Fibroblast of pulmonary artery (primary cell): ENCODE measurements at regions not wholly inside any gene's neighbourhood (a gene's known extent, or its start where the extent isn't known, plus 50 kb on each side); places are given as distances from the start of the nearest gene placed in this dataset.

ENCODE experiments used
- DNase-seq: peaks from one replicate; pipeline ENCODE4 v3.0.0-alpha.2; 2010; ENCODE audit warnings: low read depth
- H3K4me3 ChIP-seq: replicated peaks from 2 replicates; pipeline ENCODE4 v1.5.1; 2011; ENCODE audit warnings: low read depth, mild to moderate bottlenecking, control low read depth, low read length, moderate library complexity
- TF ChIP-seq, protein P1 (sequence below): IDR thresholded peaks from 2 replicates; pipeline ENCODE4 v1.5.1; 2011; ENCODE audit warnings: mild to moderate bottlenecking, control low read depth, low read length, inconsistent platforms; ENCODE audit errors: missing control alignments

DNA sequence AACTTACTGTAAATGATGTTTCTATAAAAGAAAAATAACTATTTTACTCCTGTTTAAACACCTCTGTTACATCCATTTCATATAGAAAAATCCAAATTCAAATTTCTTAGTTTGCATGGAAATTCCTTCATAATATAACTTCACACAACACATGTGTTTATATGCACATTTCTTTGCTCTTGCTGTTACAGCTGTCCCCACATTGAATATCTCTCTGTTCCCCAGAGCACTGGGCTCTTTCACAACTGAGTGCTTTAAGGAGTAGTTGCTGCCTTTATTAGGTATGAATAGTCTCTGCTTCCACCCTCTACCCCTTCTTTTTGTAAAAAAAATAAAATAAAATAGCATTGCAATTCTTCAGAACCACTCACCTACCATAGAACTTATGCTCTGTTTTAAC, 287.0 kb downstream of the OLFM3 start:
- TF ChIP-seq, protein P1, sequence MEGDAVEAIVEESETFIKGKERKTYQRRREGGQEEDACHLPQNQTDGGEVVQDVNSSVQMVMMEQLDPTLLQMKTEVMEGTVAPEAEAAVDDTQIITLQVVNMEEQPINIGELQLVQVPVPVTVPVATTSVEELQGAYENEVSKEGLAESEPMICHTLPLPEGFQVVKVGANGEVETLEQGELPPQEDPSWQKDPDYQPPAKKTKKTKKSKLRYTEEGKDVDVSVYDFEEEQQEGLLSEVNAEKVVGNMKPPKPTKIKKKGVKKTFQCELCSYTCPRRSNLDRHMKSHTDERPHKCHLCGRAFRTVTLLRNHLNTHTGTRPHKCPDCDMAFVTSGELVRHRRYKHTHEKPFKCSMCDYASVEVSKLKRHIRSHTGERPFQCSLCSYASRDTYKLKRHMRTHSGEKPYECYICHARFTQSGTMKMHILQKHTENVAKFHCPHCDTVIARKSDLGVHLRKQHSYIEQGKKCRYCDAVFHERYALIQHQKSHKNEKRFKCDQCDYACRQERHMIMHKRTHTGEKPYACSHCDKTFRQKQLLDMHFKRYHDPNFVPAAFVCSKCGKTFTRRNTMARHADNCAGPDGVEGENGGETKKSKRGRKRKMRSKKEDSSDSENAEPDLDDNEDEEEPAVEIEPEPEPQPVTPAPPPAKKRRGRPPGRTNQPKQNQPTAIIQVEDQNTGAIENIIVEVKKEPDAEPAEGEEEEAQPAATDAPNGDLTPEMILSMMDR = no peak
- DNase-seq = no peak
- no peak overlapping the region for H3K4me3 ChIP-seq

DNA sequence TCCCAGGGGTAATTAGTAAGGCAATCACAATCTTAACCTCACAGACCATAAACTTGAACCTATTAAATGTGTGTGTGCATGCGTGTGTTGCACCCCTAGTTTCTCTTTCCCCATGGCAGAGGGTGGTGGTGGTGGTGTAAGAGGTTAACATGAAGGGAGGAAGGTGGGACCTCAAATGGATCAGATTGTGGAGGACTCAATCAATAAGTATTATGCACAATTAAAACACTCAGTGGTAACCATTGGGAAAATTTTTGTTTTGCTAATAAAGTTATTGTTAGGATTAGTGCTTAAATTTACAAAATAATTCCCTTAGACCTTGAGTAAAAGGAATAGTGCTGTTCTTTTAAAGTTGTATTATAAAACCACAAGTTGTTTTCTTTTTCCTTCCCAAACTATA, 283.0 kb downstream of the OLFM3 start:
- no peak overlapping the region for H3K4me3 ChIP-seq
- DNase-seq = no peak
- TF ChIP-seq, protein P1 = no peak

GRCh38 chr1:101723415-101723814, 273.3 kb downstream of the OLFM3 start:
- DNase-seq = no peak
- H3K4me3 ChIP-seq = no peak overlapping the region
- TF ChIP-seq, protein P1 = no peak

GRCh38 chr1:101728029-101728428, 268.7 kb downstream of the OLFM3 start:
- H3K4me3 ChIP-seq = no peak overlapping the region
- TF ChIP-seq, protein P1 = no peak
- no peak for DNase-seq

- DNase-seq = no peak
- TF ChIP-seq, protein P1 = no peak
- no peak overlapping the region for H3K4me3 ChIP-seq
Observed at GRCh38 chr1:101730559-101730958, 266.2 kb downstream of the OLFM3 start.

GRCh38 chr1:101732261-101732660, 264.5 kb downstream of the OLFM3 start:
- no peak for DNase-seq
- TF ChIP-seq, protein P1 = no peak
- H3K4me3 ChIP-seq = no peak overlapping the region

DNA sequence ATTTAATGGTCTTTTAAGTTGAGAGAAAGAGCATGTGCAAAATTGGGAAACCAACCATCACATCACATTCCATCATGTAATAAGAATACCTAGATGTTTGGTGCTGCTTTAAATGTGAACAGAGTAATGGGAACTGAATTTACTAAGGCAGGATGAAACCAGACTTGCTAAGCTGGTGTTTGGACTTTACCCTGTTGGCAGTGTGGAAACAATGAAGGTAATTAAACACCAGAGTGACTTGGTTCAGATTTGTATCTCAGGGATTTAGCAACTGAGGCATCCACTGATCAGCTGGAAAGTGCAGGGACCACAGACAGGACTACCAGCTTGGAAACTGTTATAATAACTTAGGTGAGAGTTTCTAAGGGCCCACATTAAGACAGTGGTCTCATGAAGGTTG, 263.4 kb downstream of the OLFM3 start:
- no peak overlapping the region for H3K4me3 ChIP-seq
- TF ChIP-seq, protein P1 = no peak
- DNase-seq = no peak
